ENCODE measurements at regions not wholly inside any gene's neighbourhood (a gene's known extent, or its start where the extent isn't known, plus 50 kb on each side); places are given as distances from the start of the nearest gene placed in this dataset.

- DNase-seq: no peak
- H3K4me1 Mint-ChIP-seq (ENCODE audit: low read depth, unreplicated experiment): peaks cover 16% of the 10 kb centered on the region
- peaks cover 6% of the 10 kb centered on the region for H3K36me3 Mint-ChIP-seq (ENCODE audit: insufficient read depth, unreplicated experiment)
- H3K4me3 Mint-ChIP-seq (ENCODE audit: low read depth, unreplicated experiment): no peak overlapping the region
- intact Hi-C loops (cut with micrococcal nuclease; ENCODE audit: unreplicated experiment): no loop called here
- TF ChIP-seq, protein P1, sequence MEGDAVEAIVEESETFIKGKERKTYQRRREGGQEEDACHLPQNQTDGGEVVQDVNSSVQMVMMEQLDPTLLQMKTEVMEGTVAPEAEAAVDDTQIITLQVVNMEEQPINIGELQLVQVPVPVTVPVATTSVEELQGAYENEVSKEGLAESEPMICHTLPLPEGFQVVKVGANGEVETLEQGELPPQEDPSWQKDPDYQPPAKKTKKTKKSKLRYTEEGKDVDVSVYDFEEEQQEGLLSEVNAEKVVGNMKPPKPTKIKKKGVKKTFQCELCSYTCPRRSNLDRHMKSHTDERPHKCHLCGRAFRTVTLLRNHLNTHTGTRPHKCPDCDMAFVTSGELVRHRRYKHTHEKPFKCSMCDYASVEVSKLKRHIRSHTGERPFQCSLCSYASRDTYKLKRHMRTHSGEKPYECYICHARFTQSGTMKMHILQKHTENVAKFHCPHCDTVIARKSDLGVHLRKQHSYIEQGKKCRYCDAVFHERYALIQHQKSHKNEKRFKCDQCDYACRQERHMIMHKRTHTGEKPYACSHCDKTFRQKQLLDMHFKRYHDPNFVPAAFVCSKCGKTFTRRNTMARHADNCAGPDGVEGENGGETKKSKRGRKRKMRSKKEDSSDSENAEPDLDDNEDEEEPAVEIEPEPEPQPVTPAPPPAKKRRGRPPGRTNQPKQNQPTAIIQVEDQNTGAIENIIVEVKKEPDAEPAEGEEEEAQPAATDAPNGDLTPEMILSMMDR (IDR thresholded peaks at IDR 0.05; ENCODE audit: unreplicated experiment): no peak
- H3K27me3 Mint-ChIP-seq (ENCODE audit: unreplicated experiment): no peaks in the 10 kb centered on the region
- CTCF ChIA-PET: interaction anchor here (0.5 kb wide), 1 partner anchor 201 kb away, joined by 3 read pairs; no protein-coding TSS in a partner anchor
- no peaks in the 10 kb centered on the region for H3K9me3 Mint-ChIP-seq (ENCODE audit: low read depth, unreplicated experiment)
- H3K27ac Mint-ChIP-seq (ENCODE audit: unreplicated experiment): no peak overlapping the region
- BruUV-seq (replicated peaks): no TSS peak
Observed at GRCh38 chr1:200478239-200478623, 68.4 kb upstream of the ZNF281 start.

- CTCF ChIA-PET: interaction anchor here (0.6 kb wide), 1 partner anchor 133 kb away, joined by 3 read pairs; no protein-coding TSS in a partner anchor
- BruUV-seq (replicated peaks): no TSS peak
- intact Hi-C loops (cut with micrococcal nuclease; ENCODE audit: unreplicated experiment): no loop called here
Observed at GRCh38 chr1:200474633-200475032, 64.8 kb upstream of the ZNF281 start.

DNA sequence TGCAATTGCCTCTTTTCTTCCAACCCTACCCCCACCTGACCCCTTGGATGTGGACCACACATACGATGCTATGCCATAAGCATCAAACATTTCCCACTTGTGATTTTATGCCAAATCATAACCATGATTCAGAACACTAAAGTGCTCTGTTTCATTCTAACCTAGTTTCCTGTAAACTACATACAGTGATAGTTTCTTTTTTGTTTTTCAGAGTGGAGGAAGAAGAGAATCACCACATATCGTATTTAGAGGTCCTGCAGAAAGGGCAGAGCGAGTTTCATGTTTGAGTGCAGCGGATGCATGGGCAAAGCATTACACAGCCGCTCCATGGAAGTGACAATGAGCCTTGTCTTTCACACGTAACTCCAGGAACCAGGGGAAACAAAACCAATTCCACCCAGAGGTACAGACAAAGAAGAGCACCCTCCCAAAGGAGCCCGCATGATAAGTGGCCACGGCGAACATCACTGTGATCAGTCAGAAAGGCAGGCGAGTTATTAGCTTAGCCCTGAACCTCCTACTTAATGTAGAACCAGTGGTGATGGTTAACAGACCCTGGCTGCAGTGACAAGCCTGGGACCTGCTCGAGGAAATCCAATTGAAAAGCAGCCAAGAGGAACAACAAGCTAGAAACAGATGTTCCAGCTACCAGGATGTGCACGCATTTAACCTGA lies 64.0 kb upstream of the ZNF281 start:
- Mint-ChIP-seq H3K4me1 (ENCODE audit: low read depth, unreplicated experiment) (peaks cover 11% of the 10 kb centered on the region), H3K27ac (ENCODE audit: unreplicated experiment) (no peak overlapping the region), H3K27me3 (ENCODE audit: unreplicated experiment) (no peaks in the 10 kb centered on the region), H3K9me3 (ENCODE audit: low read depth, unreplicated experiment) (no peaks in the 10 kb centered on the region), H3K36me3 (ENCODE audit: insufficient read depth, unreplicated experiment) (peaks cover 6% of the 10 kb centered on the region), H3K4me3 (ENCODE audit: low read depth, unreplicated experiment) (no peak overlapping the region)
- CTCF ChIA-PET: no interaction called here
- intact Hi-C loops (cut with micrococcal nuclease; ENCODE audit: unreplicated experiment): no loop called here
- DNase-seq: no peak
- BruUV-seq (replicated peaks): no TSS peak
- TF ChIP-seq, protein P1 (IDR thresholded peaks at IDR 0.05; ENCODE audit: unreplicated experiment): no peak

More at GRCh38 chr1:200474633-200475032, 64.8 kb upstream of the ZNF281 start:
- H3K9me3 Mint-ChIP-seq (ENCODE audit: low read depth, unreplicated experiment): no peaks in the 10 kb centered on the region
- no peak overlapping the region for H3K27ac Mint-ChIP-seq (ENCODE audit: unreplicated experiment)
- H3K4me3 Mint-ChIP-seq (ENCODE audit: low read depth, unreplicated experiment): no peak overlapping the region
- H3K27me3 Mint-ChIP-seq (ENCODE audit: unreplicated experiment): no peaks in the 10 kb centered on the region
- peaks cover 11% of the 10 kb centered on the region for H3K4me1 Mint-ChIP-seq (ENCODE audit: low read depth, unreplicated experiment)
- H3K36me3 Mint-ChIP-seq (ENCODE audit: insufficient read depth, unreplicated experiment): peaks cover 6% of the 10 kb centered on the region
- DNase-seq: no peak
- TF ChIP-seq, protein P1 (IDR thresholded peaks at IDR 0.05; ENCODE audit: unreplicated experiment): no peak

- no peak for DNase-seq
- no peaks in the 10 kb centered on the region for H3K9me3 Mint-ChIP-seq (ENCODE audit: low read depth, unreplicated experiment)
- intact Hi-C loops (cut with micrococcal nuclease; ENCODE audit: unreplicated experiment): no loop called here
- no peaks in the 10 kb centered on the region for H3K27me3 Mint-ChIP-seq (ENCODE audit: unreplicated experiment)
- H3K27ac Mint-ChIP-seq (ENCODE audit: unreplicated experiment): no peak overlapping the region
- BruUV-seq (replicated peaks): no TSS peak
- CTCF ChIA-PET: no interaction called here
- no peak overlapping the region for H3K4me3 Mint-ChIP-seq (ENCODE audit: low read depth, unreplicated experiment)
- no peaks in the 10 kb centered on the region for H3K4me1 Mint-ChIP-seq (ENCODE audit: low read depth, unreplicated experiment)
- TF ChIP-seq, protein P1 (IDR thresholded peaks at IDR 0.05; ENCODE audit: unreplicated experiment): no peak
- H3K36me3 Mint-ChIP-seq (ENCODE audit: insufficient read depth, unreplicated experiment): no peaks in the 10 kb centered on the region
Observed at GRCh38 chr1:200471739-200472138, 61.9 kb upstream of the ZNF281 start.

Measured in Calu3 (cell line).